ENCODE measurements at regions not wholly inside any gene's neighbourhood (a gene's known extent, or its start where the extent isn't known, plus 50 kb on each side); places are given as distances from the start of the nearest gene placed in this dataset.

GRCh38 chr5:3654515-3654914, 58.9 kb downstream of the IRX1 start:
- Histone ChIP-seq H3K4me1 (ENCODE audit: insufficient read depth) (no peaks in the 10 kb centered on the region), H3K4me3 (no peak overlapping the region), H3K9me3 (no peaks in the 10 kb centered on the region), H3K27ac (no peak overlapping the region), H3K27me3 (no peaks in the 10 kb centered on the region), H3K36me3 (no peaks in the 10 kb centered on the region)
- no peak for DNase-seq
- WGBS, 3 donors: 84 to 85% (median 84%) methylated on average over 9 of the region's 9 CpGs
- intact Hi-C loops (cut with DNase I): no loop called here
- TF ChIP-seq CTCF (IDR thresholded peaks at IDR 0.05): no peak
- TF ChIP-seq POLR2A (IDR thresholded peaks at IDR 0.05): no peak
- TF ChIP-seq EP300 (IDR thresholded peaks at IDR 0.05): no peak

GRCh38 chr5:3656803-3657202, 61.2 kb downstream of the IRX1 start:
- Histone ChIP-seq H3K27ac (no peak overlapping the region), H3K9me3 (no peaks in the 10 kb centered on the region), H3K27me3 (no peaks in the 10 kb centered on the region), H3K36me3 (no peaks in the 10 kb centered on the region), H3K4me3 (no peak overlapping the region), H3K4me1 (ENCODE audit: insufficient read depth) (no peaks in the 10 kb centered on the region)
- DNase-seq: no peak
- WGBS, 3 donors: 58 to 69% (median 62%) methylated on average over 7 of the region's 7 CpGs
- TF ChIP-seq CTCF (IDR thresholded peaks at IDR 0.05): no peak
- TF ChIP-seq EP300 (IDR thresholded peaks at IDR 0.05): no peak
- no peak for TF ChIP-seq POLR2A (IDR thresholded peaks at IDR 0.05)
- intact Hi-C loops (cut with DNase I): no loop called here

GRCh38 chr5:3657364-3658022, 61.9 kb downstream of the IRX1 start:
- Histone ChIP-seq H3K4me3 (no peak overlapping the region), H3K9me3 (no peaks in the 10 kb centered on the region), H3K27ac (no peak overlapping the region), H3K27me3 (no peaks in the 10 kb centered on the region), H3K36me3 (no peaks in the 10 kb centered on the region), H3K4me1 (ENCODE audit: insufficient read depth) (no peaks in the 10 kb centered on the region)
- intact Hi-C loops (cut with DNase I): no loop called here
- no peak for TF ChIP-seq CTCF (IDR thresholded peaks at IDR 0.05)
- no peak for TF ChIP-seq EP300 (IDR thresholded peaks at IDR 0.05)
- TF ChIP-seq POLR2A (IDR thresholded peaks at IDR 0.05): no peak
- WGBS, 3 donors: 74 to 80% (median 77%) methylated on average over 18 of the region's 18 CpGs
- DNase-seq: no peak

GRCh38 chr5:3658929-3659328, 63.3 kb downstream of the IRX1 start:
- Histone ChIP-seq H3K4me3 (no peak overlapping the region), H3K27me3 (no peaks in the 10 kb centered on the region), H3K4me1 (ENCODE audit: insufficient read depth) (no peaks in the 10 kb centered on the region), H3K36me3 (no peaks in the 10 kb centered on the region), H3K9me3 (no peaks in the 10 kb centered on the region), H3K27ac (no peak overlapping the region)
- no peak for TF ChIP-seq CTCF (IDR thresholded peaks at IDR 0.05)
- TF ChIP-seq EP300 (IDR thresholded peaks at IDR 0.05): no peak
- TF ChIP-seq POLR2A (IDR thresholded peaks at IDR 0.05): no peak
- no peak for DNase-seq
- intact Hi-C loops (cut with DNase I): no loop called here
- 82 to 84% (median 84%) methylated on average over 10 of the region's 10 CpGs for WGBS, 3 donors

Measured in ovary (tissue), 7 donors.